ENCODE measurements at regions not wholly inside any gene's neighbourhood (a gene's known extent, or its start where the extent isn't known, plus 50 kb on each side); places are given as distances from the start of the nearest gene placed in this dataset.

- no peak for TF ChIP-seq CTCF (IDR thresholded peaks at IDR 0.05)
- no peak for TF ChIP-seq POLR2A (IDR thresholded peaks at IDR 0.05)
Observed at GRCh38 chr6:148134592-148134991, 208.0 kb upstream of the SASH1 start.

Measured in body of pancreas (tissue), 4 donors.